GM19238 (cell line): ENCODE measurements at regions not wholly inside any gene's neighbourhood (a gene's known extent, or its start where the extent isn't known, plus 50 kb on each side); places are given as distances from the start of the nearest gene placed in this dataset.

Source experiments
- DNase-seq: peaks from one replicate; pipeline ENCODE4 v3.0.0; 2011; ENCODE audit warnings: low spot score; ENCODE audit not compliant: insufficient read length

DNA sequence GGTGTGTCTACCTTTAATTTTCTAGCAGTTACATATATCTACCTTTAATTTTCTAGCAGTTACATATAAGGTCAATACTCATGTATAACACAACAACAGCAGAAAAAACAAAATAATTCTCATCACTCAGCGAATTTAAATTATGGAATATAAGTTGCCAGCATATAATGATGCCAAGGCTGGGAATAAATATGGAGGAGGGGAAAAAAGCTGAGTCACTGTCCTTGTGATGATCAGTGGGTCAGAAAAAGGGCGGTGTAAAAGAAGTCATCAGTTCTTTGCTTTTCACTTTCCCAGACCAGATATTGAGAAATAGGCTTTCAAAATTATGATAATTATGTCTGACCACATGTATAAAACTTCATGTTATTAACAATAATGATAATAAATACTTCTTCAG is 1471.7 kb downstream of the CDH8 start:
- DNase-seq = no peak

DNA sequence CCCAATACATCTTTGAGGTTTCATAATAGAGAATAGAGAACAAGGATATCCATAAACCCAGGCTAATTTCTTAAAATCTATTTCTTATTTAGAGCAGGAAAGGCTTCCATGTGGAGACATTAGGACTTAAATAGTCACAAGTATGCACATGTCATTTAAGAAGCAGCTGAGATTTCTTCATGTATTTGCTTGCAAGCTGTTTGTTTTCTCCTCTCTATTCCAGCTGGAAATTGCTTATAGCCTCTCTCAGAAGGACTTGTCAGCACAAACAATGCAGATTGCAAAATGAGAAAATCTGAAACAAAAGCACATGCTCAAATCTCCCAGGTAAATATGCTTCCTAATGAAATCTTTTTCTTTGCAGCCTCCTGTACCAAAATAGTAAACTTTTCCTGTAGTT is 1473.1 kb downstream of the CDH8 start:
- no peak for DNase-seq

DNA sequence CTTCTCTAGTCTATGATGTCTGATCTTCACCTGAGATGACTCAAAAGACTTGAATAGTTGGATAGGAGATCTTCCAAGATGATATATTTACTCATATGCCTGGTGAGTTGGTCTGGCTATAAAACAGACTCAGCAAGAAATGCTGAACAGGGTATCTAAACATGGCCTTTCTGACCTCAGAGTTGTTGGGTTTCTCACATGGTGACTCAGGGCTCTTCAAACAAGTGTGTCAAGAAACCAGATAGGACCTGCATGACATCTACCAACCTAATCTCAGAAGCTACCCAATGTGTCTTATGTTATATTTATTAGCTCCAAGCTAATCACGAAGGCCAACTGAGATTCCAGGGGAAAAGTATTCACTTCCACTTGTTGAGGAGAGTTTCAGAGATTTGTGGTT is 1477.3 kb downstream of the CDH8 start:
- DNase-seq = no peak

DNA sequence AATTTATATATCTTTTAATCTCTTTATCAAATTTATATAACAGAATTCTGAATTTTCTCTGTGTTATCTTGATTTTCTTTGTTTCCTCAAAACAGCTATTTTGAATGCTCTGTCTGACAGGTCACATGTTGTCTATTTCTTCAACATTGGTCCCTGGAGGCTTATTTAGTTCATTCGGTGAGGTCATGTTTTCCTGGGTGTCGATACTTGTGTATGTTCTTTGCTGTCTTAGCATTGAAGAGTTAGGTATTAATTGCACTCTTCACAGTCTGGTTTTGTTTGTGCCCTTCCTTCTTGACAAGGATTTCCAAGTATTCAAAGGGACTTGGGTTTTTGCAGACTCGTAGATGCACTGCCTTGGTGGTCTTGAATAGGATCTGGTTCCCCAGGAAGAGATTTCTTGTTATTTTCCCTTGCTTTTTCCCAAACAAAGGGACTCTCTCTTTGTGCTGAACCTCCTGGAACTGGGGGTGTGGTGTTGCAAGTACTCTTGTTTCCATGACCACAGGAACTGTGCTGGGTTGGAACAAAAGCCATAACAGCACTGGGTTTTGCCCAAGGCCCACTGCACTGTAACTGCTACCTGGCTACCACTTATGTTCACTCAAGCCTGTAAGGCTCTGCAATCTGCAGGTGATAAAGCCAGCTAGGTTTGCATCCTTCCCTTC is 1483.0 kb downstream of the CDH8 start:
- DNase-seq = no peak

DNA sequence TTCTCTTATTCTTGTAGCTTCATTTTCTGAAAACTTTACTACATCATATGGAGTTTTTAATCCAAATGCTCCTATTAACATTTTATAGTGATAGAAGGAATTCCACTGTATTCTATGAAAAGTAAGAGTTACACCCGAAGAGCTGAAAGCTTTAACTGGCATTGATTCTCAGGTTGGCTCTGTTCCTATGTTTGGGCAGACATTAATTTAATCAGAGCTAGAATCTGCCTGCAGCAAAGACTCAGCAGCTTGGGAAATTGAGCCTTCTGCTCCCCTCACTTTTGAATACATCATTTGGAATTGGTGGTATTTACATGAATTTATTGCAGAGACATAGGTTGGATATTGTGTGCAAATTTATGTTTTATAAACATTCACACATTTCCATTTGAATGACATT is 1494.7 kb downstream of the CDH8 start:
- no peak for DNase-seq

DNA sequence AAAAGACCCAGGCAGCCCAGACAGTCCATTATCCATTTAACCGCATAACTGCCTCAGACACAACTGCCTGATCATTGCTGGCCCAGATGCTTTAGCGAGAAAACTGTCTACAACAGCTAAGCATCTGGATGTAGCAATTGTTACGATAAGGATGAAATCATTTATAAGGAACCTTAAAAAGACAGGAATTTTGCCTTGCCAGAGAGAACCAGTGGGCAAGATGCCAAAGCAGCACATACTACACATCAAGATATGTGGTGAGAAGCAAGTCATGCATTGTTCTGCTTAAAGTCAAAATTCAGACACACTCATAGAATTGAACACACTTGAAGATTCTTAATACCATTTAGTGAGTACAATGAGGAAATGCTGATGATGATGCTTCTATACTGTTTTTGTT is 1525.3 kb downstream of the CDH8 start:
- DNase-seq = no peak

DNA sequence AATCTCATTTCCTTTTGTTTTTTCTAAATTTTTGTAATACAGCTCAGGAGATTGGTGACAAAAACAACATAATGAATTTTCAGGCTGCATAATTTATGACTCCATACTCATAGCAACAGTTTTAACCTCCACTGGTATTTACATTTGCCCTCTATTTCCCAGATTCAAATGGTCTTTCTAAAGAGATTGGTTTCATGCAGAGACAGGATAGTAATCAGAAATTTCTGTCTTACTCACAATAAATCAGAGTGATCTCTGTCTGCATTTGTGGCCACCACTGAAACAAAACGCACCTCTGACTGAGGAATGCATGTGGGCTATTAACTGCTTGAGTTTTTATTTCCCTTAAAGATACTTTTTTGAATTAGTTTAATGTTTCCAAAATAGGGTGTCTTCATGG is 1526.0 kb downstream of the CDH8 start:
- DNase-seq = no peak

DNA sequence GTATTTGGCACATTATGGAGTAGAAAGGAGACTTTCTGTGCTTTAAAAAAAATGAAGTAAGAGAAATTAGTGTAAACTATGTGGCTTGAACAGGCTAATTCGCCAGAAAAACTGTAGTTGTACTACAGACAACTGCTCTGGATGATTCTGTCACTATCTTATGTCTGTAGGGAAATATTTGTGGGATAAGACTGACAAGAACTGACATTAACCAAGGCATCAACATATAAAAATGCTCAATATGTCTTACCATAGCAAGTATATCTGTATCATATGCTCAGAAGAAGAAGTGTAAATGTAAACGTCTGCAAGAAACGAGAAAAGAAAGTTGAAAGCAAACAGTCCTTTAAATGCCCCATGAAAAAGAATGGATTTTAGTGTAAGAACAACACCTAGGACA is 1545.0 kb downstream of the CDH8 start:
- no peak for DNase-seq

DNA sequence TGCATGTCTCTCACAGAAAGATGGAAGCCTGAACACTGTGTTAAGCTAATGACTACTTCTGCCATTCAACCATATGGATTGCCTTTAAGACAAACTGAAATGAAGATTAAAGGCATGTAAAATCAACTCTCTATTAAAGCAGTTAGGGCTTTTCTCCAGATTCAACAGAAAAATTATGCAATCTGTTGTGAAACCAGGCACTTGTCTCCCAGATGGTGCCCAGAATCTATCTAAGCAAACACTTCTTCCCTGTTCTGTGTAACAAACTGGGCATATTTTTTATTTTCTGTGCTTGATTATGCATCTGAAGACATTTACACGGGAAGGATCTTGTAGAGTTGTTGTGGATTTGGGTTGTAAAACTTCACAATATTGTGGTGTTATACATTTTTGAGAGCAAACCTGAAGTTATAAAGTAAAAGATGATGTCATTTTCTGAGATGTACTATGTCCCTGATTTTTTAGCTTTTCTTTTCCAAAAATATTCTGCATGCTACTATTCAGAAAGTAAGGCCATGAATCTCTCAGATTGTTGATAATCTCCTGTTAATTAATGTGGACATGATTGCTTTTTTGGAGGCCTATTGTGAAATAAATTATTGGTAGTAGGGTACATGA is 1550.3 kb downstream of the CDH8 start:
- no peak for DNase-seq

DNA sequence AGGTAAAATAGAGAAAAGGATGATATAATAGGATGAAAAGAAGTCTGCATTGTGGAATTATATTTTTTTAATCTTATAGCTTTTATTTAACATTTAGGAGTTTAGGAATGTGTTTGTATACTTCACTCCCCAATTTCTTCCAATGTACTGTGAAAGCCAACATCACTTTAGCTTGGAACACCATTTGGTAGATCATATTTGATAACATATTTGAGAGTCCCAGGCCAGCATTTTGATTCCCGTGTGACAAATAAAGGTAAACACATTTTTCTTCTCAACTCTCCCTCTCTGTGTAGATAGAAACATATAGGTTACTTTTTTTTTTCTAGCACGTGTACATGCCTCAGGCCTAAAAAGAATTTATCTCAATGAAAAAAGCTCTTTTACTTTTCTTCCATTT is 1551.3 kb downstream of the CDH8 start:
- DNase-seq = no peak

DNA sequence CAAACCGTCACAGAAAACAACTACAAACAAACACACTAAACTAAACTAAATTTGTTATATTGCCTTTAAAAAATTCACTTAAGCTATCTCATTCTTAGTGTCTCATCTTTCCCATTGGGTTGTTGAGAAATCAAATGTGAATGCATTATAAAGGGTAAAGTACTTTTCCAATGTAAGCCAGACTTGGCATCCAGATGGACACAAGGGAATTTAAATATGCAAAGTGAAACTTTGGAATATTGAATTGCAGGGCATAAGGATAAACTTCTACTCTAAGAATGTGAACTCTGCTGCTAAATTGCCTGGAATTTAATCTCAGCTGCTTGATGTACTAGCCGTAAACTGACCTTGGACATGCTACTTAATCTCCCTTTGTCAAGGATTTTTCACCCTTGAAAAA is 1554.6 kb downstream of the CDH8 start:
- DNase-seq = no peak

DNA sequence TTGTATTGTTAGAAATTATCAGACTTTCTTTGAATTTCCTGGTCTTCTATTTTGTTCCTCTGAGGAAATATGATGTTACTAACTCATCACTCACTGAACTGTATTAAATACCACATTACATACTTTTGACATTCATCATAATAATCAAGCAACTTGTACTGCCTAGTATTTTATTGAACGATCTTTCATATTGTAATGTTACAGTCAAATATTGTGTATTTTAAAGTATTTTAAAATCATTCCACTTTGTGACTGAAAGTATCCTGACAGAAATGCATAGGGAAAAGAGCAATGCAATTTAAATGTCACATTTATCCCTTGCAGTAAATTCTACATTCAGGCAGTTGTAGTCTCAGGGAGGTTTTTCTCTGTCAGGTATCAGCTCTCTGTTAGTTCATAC is 1557.4 kb downstream of the CDH8 start:
- DNase-seq = no peak

DNA sequence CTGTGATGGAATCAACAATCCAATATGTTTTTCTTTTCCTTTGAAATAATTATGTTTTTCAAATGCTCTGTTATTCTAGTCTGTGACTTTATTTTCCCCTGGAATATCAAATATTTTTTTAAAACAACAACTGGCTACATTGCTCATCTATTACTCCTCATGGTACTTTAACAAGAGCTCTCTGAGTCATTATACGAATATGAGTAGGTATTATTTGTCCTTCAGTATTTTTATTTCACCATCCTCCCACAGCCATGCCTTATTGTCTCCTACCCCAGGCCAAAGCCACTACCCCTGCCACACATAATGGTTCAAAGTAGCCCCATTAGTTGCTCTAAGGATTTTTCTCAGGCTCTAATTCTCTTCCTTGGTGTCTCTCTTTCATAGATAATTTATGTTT is 1572.3 kb downstream of the CDH8 start:
- DNase-seq = no peak

DNA sequence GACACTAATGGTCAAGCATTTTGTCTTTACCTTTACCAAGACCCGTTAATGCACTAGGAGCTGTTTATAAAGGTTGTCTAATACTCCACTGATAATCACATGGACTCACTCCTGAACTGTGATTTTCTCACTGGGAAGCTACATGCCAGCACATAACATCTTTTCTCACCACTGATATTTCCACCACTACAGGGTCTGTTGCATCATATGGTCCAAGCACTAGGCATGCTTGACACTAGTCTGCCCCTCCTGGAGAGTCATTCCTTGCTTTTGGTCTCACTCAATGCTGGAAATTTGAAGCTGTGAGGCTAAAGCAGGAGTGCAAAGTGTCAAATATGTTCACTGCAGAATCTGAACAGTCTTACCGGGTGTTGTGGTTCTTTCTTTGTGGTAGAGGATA is 1576.8 kb downstream of the CDH8 start:
- no peak for DNase-seq

DNA sequence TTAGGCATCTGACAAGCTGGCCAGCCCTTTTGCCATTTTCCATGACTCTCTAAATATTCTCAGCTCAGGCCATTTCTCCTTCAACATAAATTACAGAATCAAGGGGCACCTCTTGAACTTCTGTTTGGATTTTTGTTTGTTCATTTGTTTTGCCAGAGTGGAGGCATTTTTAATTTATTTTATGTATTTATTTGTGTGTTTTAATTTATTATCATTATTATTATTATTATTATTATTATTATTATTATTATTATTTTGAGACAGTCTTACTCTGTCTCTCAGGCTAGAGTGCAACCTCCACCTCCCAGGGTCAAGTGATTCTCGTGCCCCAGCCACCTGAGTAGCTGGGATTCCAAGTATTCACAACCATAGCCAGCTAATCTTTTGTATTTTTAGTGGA is 1578.0 kb downstream of the CDH8 start:
- DNase-seq = no peak

DNA sequence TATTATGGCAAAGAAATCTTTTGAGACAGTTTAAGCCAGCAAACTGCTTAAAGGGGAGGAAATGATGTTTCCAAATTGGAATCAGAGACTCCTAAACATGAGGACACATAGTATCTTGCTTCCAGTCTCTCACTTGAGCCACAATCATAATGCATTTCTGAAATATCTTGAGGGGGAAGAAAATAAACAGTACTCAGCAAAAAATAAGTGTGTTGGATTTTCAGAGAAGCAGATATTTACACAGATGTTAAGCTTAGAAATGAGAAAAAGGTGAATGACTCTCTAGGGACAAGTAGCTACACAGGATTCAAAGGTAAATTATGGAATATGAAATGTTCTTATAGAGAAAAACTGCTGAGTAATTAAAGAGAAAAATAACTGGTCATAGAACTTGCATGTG is 1583.6 kb downstream of the CDH8 start:
- DNase-seq = no peak

DNA sequence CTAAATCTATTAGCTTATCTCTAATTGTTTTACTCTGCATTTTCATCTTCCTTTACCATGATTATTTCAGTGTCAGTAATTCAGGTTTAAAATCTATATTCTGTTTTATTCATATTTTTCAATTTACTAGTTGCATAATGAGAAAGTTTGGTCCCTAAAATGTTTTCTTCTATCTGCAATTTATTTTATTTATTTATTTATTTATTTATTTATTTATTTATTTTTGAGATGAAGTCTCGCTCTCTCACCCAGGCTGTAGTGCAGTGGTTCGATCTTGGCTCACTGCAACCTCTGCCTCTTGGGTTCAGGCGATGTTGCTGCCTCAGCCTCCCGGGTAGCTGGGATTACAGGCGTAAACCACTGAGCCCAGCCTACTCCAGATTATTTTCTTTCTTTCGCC is 1597.3 kb downstream of the CDH8 start:
- no peak for DNase-seq

DNA sequence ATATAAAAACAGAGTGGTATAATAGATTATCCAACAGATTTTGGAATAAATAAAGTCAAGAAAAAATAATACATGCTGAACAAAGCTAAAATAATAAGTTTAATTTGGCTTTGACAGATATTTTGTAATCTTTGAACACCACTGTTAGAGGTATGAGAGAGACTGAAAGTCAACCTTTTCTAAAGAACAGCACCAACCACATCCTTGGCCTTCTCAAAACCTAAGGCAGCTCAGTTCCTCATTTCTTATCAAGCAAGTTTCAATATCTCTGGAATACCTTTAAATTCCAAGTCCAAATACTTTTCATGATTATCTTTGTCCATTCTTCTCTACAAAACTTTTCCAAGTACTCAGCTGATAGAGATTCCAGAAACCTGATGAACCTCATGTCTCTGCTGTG is 1603.8 kb downstream of the CDH8 start:
- no peak for DNase-seq

DNA sequence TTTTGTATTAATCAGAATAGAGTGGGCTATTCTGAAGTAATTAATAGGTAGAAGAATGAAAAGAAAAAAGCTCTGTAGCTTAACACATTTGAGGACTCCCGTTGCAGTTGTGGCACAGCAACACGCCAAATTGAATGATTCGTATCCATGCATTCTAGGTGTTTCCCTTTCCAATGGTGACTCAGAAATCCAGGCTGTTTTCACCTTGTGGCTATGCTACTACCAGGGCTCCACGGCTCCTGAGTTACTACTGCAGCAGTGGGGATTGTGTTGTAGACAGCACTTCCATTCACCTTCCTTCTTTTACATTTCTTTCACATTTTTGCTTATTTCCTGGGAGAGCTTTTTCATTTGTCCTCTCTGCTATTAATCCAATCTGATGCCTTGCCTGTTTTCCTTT is 1616.4 kb downstream of the CDH8 start:
- DNase-seq = no peak

DNA sequence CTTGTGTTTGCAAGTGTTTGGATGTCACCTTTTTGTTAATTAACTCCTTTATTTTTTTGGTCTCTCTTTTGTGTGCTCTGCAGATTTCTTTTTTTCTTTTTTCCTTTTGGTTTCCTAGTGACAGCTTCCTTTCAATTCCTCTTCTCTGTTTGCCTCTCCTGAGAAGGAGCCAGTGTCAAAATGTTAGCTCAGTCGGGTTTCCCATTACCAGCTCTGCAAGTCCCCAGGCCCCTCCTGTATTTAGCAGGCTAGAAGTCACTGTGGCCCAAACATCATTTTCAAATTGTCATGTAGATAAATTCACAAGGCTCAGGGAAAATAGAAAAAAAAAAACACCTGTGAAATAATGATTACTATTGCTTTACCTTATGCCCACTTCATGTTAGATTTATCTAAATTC is 1621.6 kb downstream of the CDH8 start:
- no peak for DNase-seq

DNA sequence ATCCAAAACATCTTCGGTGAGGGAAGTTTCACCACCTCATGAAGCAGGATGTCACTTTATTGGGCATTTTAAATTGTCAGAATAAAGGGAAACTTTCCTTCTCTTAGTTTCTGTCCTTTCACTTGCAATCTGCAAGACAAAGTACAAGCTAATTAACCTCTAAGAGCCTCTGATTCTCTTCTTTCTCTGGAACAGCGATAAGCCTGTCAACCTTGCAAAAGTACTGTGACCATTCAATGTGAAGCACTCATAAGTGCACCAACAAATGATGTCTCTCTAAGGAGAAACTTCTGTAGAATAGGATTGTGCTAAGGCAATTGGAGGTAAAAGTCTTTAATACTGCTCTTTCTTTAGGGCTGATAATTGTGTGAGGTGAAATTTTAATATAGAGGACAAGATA is 1622.3 kb downstream of the CDH8 start:
- no peak for DNase-seq

DNA sequence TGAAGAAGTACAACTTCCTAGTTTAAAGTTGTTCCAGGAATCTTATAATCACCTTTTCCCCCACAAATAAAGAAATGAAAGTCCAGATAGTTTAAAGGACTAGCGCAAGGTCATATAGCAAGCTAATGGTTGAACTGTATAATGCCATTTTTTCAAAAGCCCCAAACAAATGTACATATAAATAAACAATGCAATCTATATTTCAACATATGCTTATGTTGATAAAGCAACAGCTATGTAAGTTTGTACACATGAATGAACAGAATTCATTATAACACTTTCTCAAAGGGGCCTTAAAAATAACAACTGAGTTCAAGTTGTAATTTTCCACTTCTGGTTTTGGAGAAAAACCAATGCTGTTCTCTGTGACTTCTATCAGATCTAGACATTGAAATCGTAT is 1628.6 kb downstream of the CDH8 start:
- DNase-seq = no peak

DNA sequence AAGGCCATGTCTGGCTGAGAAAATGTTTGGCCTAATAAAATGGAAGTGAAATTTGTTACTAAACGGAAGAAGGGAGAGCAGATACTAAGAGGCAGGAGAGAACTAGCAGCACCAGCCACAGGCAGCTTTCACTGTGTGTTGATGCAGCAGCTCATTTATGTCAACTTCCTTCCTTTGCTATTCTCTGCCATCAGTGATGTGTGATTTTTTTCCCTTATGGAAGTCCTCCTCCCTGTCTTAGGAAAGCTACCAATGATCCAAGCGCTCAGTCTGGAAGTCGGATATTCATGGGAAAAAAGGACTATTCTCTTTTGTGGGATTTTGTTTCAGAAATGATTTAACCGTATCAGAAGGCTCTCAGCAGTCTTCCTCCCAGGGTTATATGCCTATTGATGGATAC is 1629.2 kb downstream of the CDH8 start:
- no peak for DNase-seq

DNA sequence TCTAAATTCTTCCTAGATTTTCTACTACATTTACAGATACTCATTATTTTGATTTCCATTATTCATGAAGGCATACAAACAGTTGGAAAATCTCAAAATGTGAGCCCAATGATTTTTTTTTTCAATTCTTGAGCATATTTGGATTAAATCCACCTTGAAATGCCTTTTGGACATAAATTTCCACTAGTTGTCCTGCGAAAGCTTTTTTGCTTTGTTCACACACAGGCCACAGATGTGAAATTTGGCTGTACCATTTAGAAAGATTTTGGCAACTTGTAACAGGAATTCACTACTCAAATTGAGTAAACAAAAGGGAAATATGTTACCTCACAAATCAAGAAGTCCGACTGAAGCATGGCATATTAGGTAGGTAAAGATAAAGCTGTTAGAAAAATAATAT is 1631.0 kb downstream of the CDH8 start:
- DNase-seq = no peak
